Fibroblast of lung (primary cell): ENCODE measurements at regions not wholly inside any gene's neighbourhood (a gene's known extent, or its start where the extent isn't known, plus 50 kb on each side); places are given as distances from the start of the nearest gene placed in this dataset.

ENCODE experiments used
- DNase-seq, 2 donors: peaks; one replicate each; pipeline versions ENCODE4 v3.0.0 to v3.0.0-alpha.2; 2010; ENCODE audit warnings: low read depth in 2 of 2
- H2AFZ ChIP-seq: 2 replicates; pipeline ENCODE4 v1.5.1; 2012; ENCODE audit warnings: low read length, control low read depth, inconsistent platforms
- H3K27ac ChIP-seq: 2 replicates; pipeline ENCODE4 v1.5.1; 2011; ENCODE audit warnings: low read length, control low read depth; ENCODE audit not compliant: insufficient read depth
- H3K27me3 ChIP-seq: 2 replicates; pipeline ENCODE4 v1.5.1; 2011; ENCODE audit warnings: mild to moderate bottlenecking, low read length; ENCODE audit not compliant: control insufficient read depth, insufficient read depth
- H3K36me3 ChIP-seq: 2 replicates; pipeline ENCODE4 v1.5.1; 2011; ENCODE audit warnings: low read length; ENCODE audit not compliant: control insufficient read depth, insufficient read depth
- H3K4me1 ChIP-seq: 2 replicates; pipeline ENCODE4 v1.5.1; 2011; ENCODE audit warnings: low read length; ENCODE audit not compliant: control insufficient read depth, insufficient read depth; ENCODE audit errors: extremely low read depth
- H3K4me2 ChIP-seq: 2 replicates; pipeline ENCODE4 v1.5.1; 2011; ENCODE audit warnings: low read length, control low read depth; ENCODE audit not compliant: insufficient read depth; ENCODE audit errors: extremely low read depth
- H3K4me3 ChIP-seq, 4 experiments: fragments of 200-600 bp in 1 of 4; sonication (generic) in 1 of 4; replicated peaks in 1 of 4; 2 replicates each; pipeline ENCODE4 v1.5.1; 2011 to 2016; ENCODE audit warnings: low read length in 4 of 4, low read depth in 3 of 4, mild to moderate bottlenecking in 3 of 4, control low read depth in 2 of 4, inconsistent platforms in 1 of 4, mixed read lengths in 1 of 4; ENCODE audit not compliant: insufficient read depth in 1 of 4; ENCODE audit errors: control extremely low read depth in 1 of 4
- H3K79me2 ChIP-seq: 2 replicates; pipeline ENCODE4 v1.5.1; 2012; ENCODE audit warnings: mild to moderate bottlenecking, low read length, inconsistent platforms; ENCODE audit not compliant: control insufficient read depth, insufficient read depth
- H3K9ac ChIP-seq: 2 replicates; pipeline ENCODE4 v1.5.1; 2011; ENCODE audit warnings: mild to moderate bottlenecking, low read length, control low read depth; ENCODE audit not compliant: insufficient read depth
- H3K9me3 ChIP-seq: 2 replicates; pipeline ENCODE4 v1.5.1; 2012; ENCODE audit warnings: low read depth, low read length; ENCODE audit not compliant: control insufficient read depth, insufficient read depth
- H4K20me1 ChIP-seq: 2 replicates; pipeline ENCODE4 v1.5.1; 2011; ENCODE audit warnings: low read length; ENCODE audit not compliant: control insufficient read depth, insufficient read depth; ENCODE audit errors: extremely low read depth
- EZH2 ChIP-seq: IDR thresholded peaks from 2 replicates; pipeline ENCODE4 v1.5.1; 2012; ENCODE audit warnings: low read length, control low read depth, mild to moderate bottlenecking; ENCODE audit errors: missing control alignments
- TF ChIP-seq, protein P1 (sequence below), 2 donors: IDR thresholded peaks in 1 of 2; conservative IDR thresholded peaks in 1 of 2; 1 replicate in 1 of 2; 2 replicates in 1 of 2; pipeline ENCODE4 v1.5.1; 2011 to 2012; ENCODE audit warnings: low read length in 2 of 2, control low read depth in 1 of 2, inconsistent platforms in 1 of 2, low read depth in 1 of 2, mild to moderate bottlenecking in 1 of 2

GRCh38 chr12:89080793-89081465, 271.4 kb downstream of the DUSP6 start:
- peak; percentile 19 to 37 for DNase-seq
- Histone ChIP-seq H3K27me3 (no peaks in the 10 kb centered on the region), H3K27ac (no peak overlapping the region), H3K36me3 (no peaks in the 10 kb centered on the region), H3K4me3 (no peak overlapping the region), H3K4me1 (no peaks in the 10 kb centered on the region), H3K9me3 (no peaks in the 10 kb centered on the region), H3K9ac (no peak overlapping the region), H4K20me1 (no peaks in the 10 kb centered on the region), H3K4me2 (no peak overlapping the region), H2AFZ (no peak overlapping the region), H3K79me2 (no peaks in the 10 kb centered on the region)
- TF ChIP-seq, protein P1, sequence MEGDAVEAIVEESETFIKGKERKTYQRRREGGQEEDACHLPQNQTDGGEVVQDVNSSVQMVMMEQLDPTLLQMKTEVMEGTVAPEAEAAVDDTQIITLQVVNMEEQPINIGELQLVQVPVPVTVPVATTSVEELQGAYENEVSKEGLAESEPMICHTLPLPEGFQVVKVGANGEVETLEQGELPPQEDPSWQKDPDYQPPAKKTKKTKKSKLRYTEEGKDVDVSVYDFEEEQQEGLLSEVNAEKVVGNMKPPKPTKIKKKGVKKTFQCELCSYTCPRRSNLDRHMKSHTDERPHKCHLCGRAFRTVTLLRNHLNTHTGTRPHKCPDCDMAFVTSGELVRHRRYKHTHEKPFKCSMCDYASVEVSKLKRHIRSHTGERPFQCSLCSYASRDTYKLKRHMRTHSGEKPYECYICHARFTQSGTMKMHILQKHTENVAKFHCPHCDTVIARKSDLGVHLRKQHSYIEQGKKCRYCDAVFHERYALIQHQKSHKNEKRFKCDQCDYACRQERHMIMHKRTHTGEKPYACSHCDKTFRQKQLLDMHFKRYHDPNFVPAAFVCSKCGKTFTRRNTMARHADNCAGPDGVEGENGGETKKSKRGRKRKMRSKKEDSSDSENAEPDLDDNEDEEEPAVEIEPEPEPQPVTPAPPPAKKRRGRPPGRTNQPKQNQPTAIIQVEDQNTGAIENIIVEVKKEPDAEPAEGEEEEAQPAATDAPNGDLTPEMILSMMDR (conservative IDR thresholded peaks at IDR 0.05 in 1 of 2, IDR thresholded peaks at IDR 0.05 in 1 of 2; ENCODE audit: low read depth in 1 of 2, low read length in 2 of 2), result no peak
- no peak for TF ChIP-seq EZH2

GRCh38 chr12:89075880-89076540, 276.3 kb downstream of the DUSP6 start:
- no peak overlapping the region for H3K27ac ChIP-seq
- no peak for TF ChIP-seq EZH2
- TF ChIP-seq, protein P1 (conservative IDR thresholded peaks at IDR 0.05 in 1 of 2, IDR thresholded peaks at IDR 0.05 in 1 of 2; ENCODE audit: low read depth in 1 of 2, low read length in 2 of 2), result no peak
- no peaks in the 10 kb centered on the region for H3K9me3 ChIP-seq
- no peak overlapping the region for H3K9ac ChIP-seq
- H3K36me3 ChIP-seq, result no peaks in the 10 kb centered on the region
- H4K20me1 ChIP-seq, result no peaks in the 10 kb centered on the region
- H3K4me2 ChIP-seq, result no peak overlapping the region
- peak; percentile 27 to 78 for DNase-seq
- no peaks in the 10 kb centered on the region for H3K27me3 ChIP-seq
- H3K79me2 ChIP-seq, result no peaks in the 10 kb centered on the region
- H2AFZ ChIP-seq, result no peak overlapping the region
- no peak overlapping the region for H3K4me3 ChIP-seq
- H3K4me1 ChIP-seq, result peaks cover 2% of the 10 kb centered on the region

GRCh38 chr12:89073659-89074058, 278.6 kb downstream of the DUSP6 start:
- H2AFZ ChIP-seq, result no peak overlapping the region
- DNase-seq, result no peak
- no peak overlapping the region for H3K27ac ChIP-seq

More at GRCh38 chr12:89073659-89074058, 278.6 kb downstream of the DUSP6 start:
- TF ChIP-seq EZH2, result no peak
- TF ChIP-seq, protein P1 (conservative IDR thresholded peaks at IDR 0.05 in 1 of 2, IDR thresholded peaks at IDR 0.05 in 1 of 2; ENCODE audit: low read depth in 1 of 2, low read length in 2 of 2), result no peak
- no peaks in the 10 kb centered on the region for H3K79me2 ChIP-seq
- no peak overlapping the region for H3K4me3 ChIP-seq
- H3K27me3 ChIP-seq, result no peaks in the 10 kb centered on the region
- no peak overlapping the region for H3K9ac ChIP-seq
- H3K4me1 ChIP-seq, result peaks cover 2% of the 10 kb centered on the region
- no peak overlapping the region for H3K4me2 ChIP-seq
- no peaks in the 10 kb centered on the region for H4K20me1 ChIP-seq
- no peaks in the 10 kb centered on the region for H3K36me3 ChIP-seq
- no peaks in the 10 kb centered on the region for H3K9me3 ChIP-seq
